Activated CD4-positive, alpha-beta memory T cell treated with anti-CD3 and anti-CD28 coated beads, Interleukin-2, amount 10 ng/mL, durations not matched to agents 7 days and 5 days (primary cell): ENCODE measurements at regions not wholly inside any gene's neighbourhood (a gene's known extent, or its start where the extent isn't known, plus 50 kb on each side); places are given as distances from the start of the nearest gene placed in this dataset.
"Not testable (repeated sequence)": the region's sequence is repeated elsewhere in the genome, so short reads cannot be mapped to it uniquely, and the experiment has no call there.

Experiments used
- CTCF ChIA-PET: fragments of 350-600 bp; sonication (Branson Sonifier 250); formaldehyde crosslinking; loops from one replicate; lab custom pipeline; 2021; ENCODE audit warnings: antibody characterized with exemption, inconsistent platforms; lab: Charles Lee
- POLR2A ChIA-PET: fragments of 350-600 bp; sonication (Branson Sonifier 250); formaldehyde crosslinking; loops from one replicate; lab custom pipeline; 2021; ENCODE audit warnings: antibody characterized with exemption; lab: Charles Lee
- DNase-seq: peaks from one replicate; pipeline ENCODE4 v3.0.0-alpha.2; 2020
- H3K27ac Mint-ChIP-seq: one replicate; pipeline ENCODE4 v1.8.0; 2021; ENCODE audit warnings: mild to moderate bottlenecking, mixed read lengths
- H3K27me3 Mint-ChIP-seq: one replicate; pipeline ENCODE4 v1.8.0; 2021; ENCODE audit warnings: mixed read lengths
- H3K36me3 Mint-ChIP-seq: one replicate; pipeline ENCODE4 v1.8.0; 2021; ENCODE audit warnings: low read depth, mixed read lengths
- H3K4me1 Mint-ChIP-seq: one replicate; pipeline ENCODE4 v1.8.0; 2021; ENCODE audit warnings: mixed read lengths
- H3K4me3 Mint-ChIP-seq: one replicate; pipeline ENCODE4 v1.8.0; 2021; ENCODE audit warnings: mild to moderate bottlenecking, mixed read lengths
- H3K9me3 Mint-ChIP-seq: one replicate; pipeline ENCODE4 v1.8.0; 2021; ENCODE audit warnings: mixed read lengths

DNA sequence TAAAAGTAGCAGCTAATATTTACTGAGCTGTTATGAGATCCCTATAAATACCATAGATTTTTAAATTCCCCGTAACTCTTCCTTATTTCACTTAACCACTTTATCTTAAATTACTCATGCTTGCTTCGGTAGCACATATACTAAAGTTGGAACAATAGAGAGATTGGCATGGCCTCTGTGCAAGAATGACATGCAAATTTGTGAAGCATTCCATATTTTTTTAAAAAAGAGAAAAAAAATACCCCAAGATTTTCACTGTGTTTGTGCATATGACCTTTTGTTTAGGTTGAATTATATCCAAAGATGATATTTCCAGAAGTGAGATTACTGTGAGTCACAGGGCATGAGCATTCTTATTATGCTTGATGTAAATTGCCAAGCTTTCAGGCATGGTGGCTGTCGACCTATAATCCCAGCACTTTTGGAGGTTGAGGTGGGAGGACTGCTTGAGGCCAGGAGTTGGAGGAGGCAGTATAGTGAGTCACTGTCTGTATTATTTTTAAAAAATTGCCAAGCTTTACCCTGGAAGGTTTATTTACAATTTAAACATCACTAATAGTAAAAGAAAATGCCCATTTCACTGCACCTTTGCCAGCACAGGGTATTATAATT, 58.2 kb upstream of the VKORC1L1 start:
- H3K27me3 Mint-ChIP-seq, H3K27ac Mint-ChIP-seq, H3K4me3 Mint-ChIP-seq, H3K4me1 Mint-ChIP-seq, H3K36me3 Mint-ChIP-seq, DNase-seq, H3K9me3 Mint-ChIP-seq, POLR2A ChIA-PET, CTCF ChIA-PET: not testable (repeated sequence)

DNA sequence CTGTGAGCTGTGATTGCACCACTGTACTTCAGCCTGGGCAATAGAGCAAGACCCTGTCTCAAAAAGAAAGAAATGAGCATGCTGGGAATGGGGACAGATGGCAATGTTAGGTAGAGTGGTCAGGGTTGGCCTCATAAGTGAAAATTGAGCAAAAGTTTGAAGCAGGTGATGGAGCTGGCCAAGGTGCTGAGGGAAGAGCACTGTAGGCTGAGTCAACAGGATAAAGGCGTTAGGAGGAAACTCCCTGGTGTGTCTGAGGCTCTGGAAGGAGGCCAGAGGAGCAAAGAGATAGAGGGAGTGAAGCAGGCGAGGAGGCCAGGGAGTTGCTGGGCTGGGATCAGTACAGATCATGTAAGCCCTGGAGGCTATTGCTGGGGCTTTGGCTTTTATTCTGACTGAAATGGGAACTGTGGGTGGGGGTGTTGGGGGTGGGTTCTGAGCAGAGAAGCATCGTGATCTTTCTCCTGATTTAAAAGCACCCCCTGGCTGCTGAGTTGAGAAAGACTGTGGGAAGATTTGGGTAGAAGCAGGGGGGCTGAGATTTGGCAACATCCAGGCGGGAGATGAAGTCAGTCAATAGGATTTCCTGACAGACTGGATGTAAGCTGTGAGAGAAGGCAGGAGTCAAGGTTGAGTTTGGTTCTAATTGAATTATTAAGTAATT, 52.5 kb upstream of the VKORC1L1 start:
- POLR2A ChIA-PET, result no interaction called here

More for the DNA sequence above, 52.5 kb upstream of the VKORC1L1 start:
- Mint-ChIP-seq H3K36me3 (no peaks in the 10 kb centered on the region), H3K4me1 (no peaks in the 10 kb centered on the region), H3K27me3 (no peaks in the 10 kb centered on the region), H3K4me3 (no peak overlapping the region), H3K27ac (no peak overlapping the region), H3K9me3 (no peaks in the 10 kb centered on the region)
- DNase-seq, result no peak
- CTCF ChIA-PET, result no interaction called here
